Activated CD4-positive, alpha-beta T cell treated with anti-CD3 and anti-CD28 coated beads, Interleukin-2, amount 50 U/mL, for 24 hours (primary cell): ENCODE measurements at regions not wholly inside any gene's neighbourhood (a gene's known extent, or its start where the extent isn't known, plus 50 kb on each side); places are given as distances from the start of the nearest gene placed in this dataset.

ENCODE experiments used
- DNase-seq, 2 donors: peaks; one replicate each; pipeline ENCODE4 v3.0.0-alpha.2; 2020; ENCODE audit warnings: low read depth in 1 of 2, low spot score in 1 of 2

DNA sequence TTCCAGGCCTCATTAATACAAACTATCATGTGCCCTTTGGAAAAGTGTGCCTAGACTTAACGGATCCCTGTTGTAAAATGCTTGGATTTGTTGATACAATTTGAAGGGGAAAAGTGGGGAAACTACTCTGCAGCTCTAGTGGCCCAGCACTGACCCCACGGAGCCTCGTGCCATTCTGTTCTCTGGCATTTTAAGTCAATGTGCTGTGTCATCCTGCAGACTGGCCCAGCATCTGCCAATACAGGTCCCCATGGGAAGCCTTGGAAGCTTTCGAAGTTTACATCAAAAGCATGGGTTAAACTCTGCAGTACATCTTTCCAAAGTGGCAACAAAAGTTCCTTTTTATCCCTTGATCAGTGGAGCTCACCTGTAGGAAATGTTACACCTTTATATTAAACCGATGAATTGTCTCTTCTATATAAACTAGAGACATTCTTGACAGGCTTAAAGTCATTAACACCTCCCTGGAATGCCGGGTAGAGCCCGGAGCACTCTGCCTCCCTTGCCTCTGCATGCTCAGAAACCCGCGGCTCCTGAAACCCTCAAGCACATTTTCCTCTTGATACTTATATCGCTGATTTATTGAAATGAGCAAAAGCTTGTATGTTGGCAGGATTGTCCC, 596.0 kb upstream of the ADAMTS16 start:
- no peak for DNase-seq

GRCh38 chr5:4547547-4547946, 592.6 kb upstream of the ADAMTS16 start:
- DNase-seq, result no peak

GRCh38 chr5:4548341-4548740, 591.8 kb upstream of the ADAMTS16 start:
- no peak for DNase-seq

DNA sequence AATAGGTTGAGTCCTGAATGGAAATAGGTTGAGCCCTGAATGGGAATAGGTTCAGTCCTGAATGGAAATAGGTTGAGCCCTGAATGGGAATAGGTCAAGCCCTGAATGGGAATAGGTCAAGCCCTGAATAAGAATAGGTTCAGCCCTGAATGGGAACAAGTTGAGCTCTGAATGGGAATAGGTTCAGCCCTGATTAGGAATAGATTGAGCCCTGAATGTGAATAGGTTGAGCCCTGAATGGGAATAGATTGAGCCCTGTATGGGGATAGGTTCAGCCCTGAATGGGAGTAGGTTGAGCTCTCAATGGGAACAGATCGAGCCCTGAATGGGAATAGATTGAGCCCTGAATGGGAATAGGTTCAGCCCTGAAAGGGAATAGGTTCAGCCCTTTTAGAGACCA, 590.8 kb upstream of the ADAMTS16 start:
- no peak for DNase-seq

GRCh38 chr5:4551034-4551433, 589.1 kb upstream of the ADAMTS16 start:
- no peak for DNase-seq

DNA sequence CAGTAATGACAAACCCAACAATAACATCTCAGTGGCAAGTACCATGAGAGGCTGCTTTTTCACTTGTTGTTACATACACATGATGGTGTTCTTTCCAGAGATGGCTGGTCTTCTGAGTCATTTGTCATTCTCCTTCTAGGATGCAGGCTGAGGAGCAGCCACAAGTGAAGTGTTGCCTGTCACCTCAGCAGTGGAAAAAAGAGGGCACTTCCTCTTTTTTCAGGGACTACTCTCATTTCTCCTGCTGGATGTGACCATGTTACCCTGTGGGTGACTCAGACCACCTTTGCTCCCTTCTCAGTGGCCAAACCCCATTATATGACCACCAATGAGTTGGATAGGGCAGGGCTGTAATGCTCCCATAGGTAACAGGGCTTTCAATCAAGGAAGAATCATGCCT, 587.0 kb upstream of the ADAMTS16 start:
- no peak for DNase-seq

- no peak for DNase-seq
Measured at GRCh38 chr5:4553978-4554377, 586.2 kb upstream of the ADAMTS16 start.

DNA sequence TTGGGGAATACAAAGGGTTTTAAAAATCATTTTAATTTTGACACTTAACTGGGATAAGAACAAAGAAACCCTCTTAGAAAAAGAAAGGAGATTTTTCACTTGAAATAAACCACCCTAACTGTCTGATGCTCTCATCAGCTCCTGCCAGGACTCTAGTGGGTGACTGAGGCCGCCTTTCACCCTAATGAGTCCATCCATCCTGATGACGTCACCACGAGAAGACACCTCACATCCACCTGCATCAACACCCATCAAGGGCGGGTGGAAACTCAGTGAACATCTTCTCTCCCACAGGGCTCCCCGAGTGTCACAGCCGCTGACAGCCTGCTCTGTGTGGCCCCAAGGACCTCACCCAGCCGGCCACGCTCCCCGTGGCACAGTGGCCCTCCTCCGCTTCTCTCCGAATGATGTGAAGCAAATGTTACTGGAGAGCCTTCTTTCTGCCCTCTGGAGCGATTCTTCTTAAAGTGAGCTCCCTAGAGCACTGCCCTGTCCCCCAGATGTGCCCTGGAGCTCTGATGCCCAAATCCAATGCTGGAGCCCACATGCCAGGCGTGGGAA, 584.3 kb upstream of the ADAMTS16 start:
- DNase-seq, result no peak

DNA sequence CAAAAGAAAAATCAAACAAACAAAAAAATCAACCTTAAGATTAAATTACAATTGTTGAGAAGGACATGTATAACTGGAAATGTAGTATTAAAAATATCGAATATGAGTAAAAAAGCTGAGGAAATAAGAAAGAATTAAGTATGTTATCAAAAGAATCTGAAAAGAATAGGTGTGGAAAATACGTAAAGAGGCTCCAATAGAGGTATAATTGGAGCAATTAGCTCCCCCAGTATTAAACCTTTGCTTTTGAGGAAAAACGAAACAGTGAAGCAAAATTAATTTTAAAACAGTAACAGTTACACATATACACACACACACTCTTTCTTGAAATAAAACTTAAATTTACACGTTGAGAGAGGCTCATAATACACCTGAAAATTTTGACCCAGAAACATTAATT, 578.7 kb upstream of the ADAMTS16 start:
- DNase-seq, result no peak

GRCh38 chr5:4563400-4563799, 576.7 kb upstream of the ADAMTS16 start:
- no peak for DNase-seq

GRCh38 chr5:4570047-4570995, 569.8 kb upstream of the ADAMTS16 start:
- DNase-seq, result no peak

GRCh38 chr5:4571248-4571948, 568.7 kb upstream of the ADAMTS16 start:
- DNase-seq, result no peak

DNA sequence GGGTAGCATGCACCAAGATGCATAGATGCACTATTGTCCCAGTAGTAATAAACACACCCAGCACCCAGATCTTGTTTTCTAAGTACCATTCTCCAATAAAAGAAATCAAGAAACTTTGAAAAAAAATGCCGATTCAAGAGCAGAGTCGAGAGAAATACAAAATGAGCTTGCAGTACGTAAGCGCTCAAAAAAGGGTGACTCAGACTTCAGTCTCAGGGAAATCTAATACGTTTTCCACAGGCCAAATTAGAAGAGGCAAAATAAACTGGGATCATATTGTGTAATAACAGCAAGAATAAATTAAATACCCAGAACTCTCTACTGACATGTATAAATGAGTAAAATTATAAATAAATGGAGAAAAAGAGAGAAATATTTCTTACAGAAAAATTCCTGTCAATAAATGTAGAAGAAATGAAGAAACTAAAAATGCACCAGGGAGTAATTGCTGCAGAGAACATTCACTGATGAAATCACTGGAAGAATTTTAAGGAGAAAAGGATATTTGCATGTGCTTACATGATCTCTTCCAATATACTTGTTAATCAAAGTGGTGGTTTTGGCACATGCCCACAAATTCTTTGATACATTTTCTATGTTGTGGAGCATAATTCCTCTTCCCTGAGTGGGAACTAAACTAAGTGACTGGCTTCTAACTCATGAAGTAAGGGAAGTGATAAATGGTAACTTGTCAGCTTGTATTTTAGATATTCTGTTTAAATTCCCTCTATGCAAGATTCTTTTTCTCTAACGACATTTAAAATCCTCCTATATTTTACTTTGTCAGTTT, 567.6 kb upstream of the ADAMTS16 start:
- no peak for DNase-seq

DNA sequence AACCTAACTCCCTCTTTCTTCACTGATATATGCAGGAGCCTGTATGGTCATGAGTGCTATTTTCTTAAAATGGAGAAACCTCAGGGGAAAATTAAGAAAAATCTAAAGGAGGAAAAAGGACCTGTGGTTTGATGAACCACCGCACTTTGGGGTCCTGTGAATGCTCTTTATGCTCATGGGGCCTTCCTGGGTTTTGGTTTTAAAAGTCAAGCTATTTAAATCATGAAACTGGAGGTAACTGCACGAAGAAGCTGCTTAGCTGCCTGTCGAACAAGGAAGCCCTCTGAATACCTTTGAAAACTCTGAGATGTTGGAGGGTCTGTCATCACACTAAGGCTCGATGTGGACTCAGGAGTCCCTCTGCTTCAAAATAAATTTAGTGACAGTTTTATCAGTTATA, 564.5 kb upstream of the ADAMTS16 start:
- DNase-seq, result no peak

- DNase-seq, result no peak
Measured at GRCh38 chr5:4576161-4576748, 563.9 kb upstream of the ADAMTS16 start.

DNA sequence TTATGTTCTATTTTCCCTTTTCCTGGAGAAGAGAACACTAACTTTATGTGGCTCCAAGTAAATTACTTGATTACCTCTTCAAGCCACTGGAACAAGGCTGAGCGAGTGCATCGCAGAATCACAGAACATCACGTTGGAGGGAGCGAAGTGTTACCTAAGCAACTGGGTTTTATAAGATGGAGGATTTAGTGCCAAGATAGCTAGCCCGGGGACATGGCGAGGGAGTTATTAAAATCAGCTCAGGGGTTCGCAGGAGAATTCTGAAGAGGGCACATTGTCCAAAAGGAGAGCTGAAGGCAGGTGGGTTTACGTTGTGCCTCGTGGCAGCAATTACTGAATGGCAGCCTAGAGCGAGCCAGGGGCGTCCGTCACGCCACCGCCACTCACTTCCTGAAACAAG, 563.2 kb upstream of the ADAMTS16 start:
- no peak for DNase-seq

DNA sequence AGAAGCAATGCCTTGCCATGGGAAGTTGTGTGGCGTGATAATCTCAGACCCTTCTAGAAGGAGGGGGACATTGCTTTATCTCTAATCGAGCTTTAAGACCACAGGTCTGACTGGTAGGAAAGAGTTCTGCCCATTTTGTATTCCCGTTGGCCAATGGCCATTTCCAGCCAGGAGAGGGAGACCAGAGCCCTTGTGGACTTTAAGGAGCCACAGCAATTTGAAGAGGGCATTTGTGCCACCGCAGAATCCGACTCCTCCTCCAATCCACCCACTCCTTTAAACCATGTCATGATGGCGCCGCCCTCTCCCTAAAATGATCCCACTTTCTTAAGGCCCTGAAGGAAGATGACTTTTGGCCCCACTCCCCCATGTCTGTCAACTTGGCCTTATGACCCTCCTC, 560.5 kb upstream of the ADAMTS16 start:
- no peak for DNase-seq

DNA sequence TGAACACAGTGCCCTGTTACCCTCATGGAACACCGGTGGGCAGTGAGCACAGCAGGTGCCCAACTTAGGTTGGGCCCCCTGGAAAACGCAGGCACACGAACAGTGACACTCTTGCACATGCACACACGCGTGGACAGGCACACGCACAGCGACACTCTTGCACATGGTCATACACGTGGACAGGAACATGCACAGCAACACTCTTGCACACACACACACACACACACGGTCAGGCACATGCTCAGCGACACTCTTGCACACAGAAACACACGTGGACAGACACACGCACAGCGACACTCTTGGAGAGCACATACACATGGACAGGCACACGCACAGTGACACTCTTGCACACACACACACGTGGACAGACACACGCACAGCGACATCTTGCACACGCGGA, 559.4 kb upstream of the ADAMTS16 start:
- DNase-seq, result no peak

- DNase-seq, result no peak
Measured at GRCh38 chr5:4581289-4581688, 558.8 kb upstream of the ADAMTS16 start.

- no peak for DNase-seq
Measured at GRCh38 chr5:4584982-4585381, 555.1 kb upstream of the ADAMTS16 start.

DNA sequence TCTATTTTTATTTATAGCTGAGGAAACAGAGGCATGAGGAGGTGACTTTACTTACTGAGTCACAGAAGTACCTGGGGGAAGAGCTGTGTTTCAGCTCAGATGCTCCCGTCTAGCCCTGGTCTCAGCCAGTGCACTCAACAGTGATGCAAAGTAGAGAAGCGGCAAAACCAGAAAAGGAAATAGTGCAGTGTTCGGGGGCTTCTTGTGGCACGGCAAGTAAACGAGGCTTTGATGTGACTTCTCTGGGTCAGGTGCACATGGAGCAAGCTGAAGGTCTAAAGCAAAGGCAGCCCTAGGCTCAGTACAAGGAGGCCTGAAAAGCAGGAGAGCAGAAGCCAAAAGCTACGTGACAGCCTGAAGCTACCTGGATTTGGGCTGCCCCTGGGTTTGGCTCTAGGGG, 526.7 kb upstream of the ADAMTS16 start:
- no peak for DNase-seq
